ENCODE measurements at regions not wholly inside any gene's neighbourhood (a gene's known extent, or its start where the extent isn't known, plus 50 kb on each side); places are given as distances from the start of the nearest gene placed in this dataset.

DNA sequence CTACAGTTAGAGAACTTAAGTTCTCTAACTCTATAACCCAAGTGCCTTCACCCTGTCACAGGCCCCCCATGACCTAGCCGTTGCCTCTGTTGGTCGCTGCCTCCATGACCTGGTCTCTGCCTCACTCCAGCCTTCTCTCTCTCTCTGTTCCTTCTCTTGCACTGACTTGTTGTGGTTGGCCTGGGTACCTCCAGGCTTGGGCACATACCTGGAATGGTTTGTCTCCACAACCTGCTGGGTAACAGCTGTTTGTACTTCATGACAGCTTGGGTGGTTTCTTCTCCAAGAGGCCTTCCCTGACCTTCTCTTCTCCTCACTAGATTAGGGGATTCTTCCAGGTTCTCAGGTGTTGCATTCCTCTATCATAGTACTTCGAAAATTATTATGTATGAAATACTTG, 371.6 kb upstream of the USP24 start:
- TF ChIP-seq, protein P1, sequence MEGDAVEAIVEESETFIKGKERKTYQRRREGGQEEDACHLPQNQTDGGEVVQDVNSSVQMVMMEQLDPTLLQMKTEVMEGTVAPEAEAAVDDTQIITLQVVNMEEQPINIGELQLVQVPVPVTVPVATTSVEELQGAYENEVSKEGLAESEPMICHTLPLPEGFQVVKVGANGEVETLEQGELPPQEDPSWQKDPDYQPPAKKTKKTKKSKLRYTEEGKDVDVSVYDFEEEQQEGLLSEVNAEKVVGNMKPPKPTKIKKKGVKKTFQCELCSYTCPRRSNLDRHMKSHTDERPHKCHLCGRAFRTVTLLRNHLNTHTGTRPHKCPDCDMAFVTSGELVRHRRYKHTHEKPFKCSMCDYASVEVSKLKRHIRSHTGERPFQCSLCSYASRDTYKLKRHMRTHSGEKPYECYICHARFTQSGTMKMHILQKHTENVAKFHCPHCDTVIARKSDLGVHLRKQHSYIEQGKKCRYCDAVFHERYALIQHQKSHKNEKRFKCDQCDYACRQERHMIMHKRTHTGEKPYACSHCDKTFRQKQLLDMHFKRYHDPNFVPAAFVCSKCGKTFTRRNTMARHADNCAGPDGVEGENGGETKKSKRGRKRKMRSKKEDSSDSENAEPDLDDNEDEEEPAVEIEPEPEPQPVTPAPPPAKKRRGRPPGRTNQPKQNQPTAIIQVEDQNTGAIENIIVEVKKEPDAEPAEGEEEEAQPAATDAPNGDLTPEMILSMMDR (IDR thresholded peaks at IDR 0.05), result no peak
- TF ChIP-seq EP300 (IDR thresholded peaks at IDR 0.05) (no peak), POLR2A (IDR thresholded peaks at IDR 0.05) (no peak)

All from ovary (tissue), 3 donors.